ENCODE measurements at regions not wholly inside any gene's neighbourhood (a gene's known extent, or its start where the extent isn't known, plus 50 kb on each side); places are given as distances from the start of the nearest gene placed in this dataset.
A peak's percentile ranks its signal among the peaks of the same experiment; 100 is the strongest.

- Histone ChIP-seq H3K27ac (ENCODE audit: low read depth in 2 of 2, low read length in 2 of 2) (no peak overlapping the region), H3K4me3 (ENCODE audit: low read length in 3 of 3) (no peak overlapping the region), H3K36me3 (ENCODE audit: control insufficient read depth in 2 of 3, insufficient read depth in 3 of 3, low read length in 3 of 3) (no peaks in the 10 kb centered on the region), H3K9ac (ENCODE audit: low read length in 3 of 3) (no peak overlapping the region), H3K9me3 (ENCODE audit: control insufficient read depth in 2 of 3, insufficient read depth in 1 of 3, low read length in 3 of 3) (no peaks in the 10 kb centered on the region), H3K4me1 (ENCODE audit: control insufficient read depth in 2 of 3, insufficient read depth in 2 of 3, low read depth in 1 of 3, low read length in 3 of 3) (no peaks in the 10 kb centered on the region), H3K27me3 (ENCODE audit: control insufficient read depth, insufficient read depth, low read length) (no peaks in the 10 kb centered on the region)
- intact Hi-C loops (cut with DNase I), result no loop called here
- TF ChIP-seq, protein P1, sequence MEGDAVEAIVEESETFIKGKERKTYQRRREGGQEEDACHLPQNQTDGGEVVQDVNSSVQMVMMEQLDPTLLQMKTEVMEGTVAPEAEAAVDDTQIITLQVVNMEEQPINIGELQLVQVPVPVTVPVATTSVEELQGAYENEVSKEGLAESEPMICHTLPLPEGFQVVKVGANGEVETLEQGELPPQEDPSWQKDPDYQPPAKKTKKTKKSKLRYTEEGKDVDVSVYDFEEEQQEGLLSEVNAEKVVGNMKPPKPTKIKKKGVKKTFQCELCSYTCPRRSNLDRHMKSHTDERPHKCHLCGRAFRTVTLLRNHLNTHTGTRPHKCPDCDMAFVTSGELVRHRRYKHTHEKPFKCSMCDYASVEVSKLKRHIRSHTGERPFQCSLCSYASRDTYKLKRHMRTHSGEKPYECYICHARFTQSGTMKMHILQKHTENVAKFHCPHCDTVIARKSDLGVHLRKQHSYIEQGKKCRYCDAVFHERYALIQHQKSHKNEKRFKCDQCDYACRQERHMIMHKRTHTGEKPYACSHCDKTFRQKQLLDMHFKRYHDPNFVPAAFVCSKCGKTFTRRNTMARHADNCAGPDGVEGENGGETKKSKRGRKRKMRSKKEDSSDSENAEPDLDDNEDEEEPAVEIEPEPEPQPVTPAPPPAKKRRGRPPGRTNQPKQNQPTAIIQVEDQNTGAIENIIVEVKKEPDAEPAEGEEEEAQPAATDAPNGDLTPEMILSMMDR (IDR thresholded peaks at IDR 0.05; ENCODE audit: borderline replicate concordance, extremely low read depth, insufficient read depth), result no peak
- no peak for DNase-seq
- FAIRE-seq, result no peak
These were observed 347.3 kb downstream of the ZIC1 start for GRCh38 chr3:147756476-147756875.

- Histone ChIP-seq H3K4me3 (ENCODE audit: low read length in 3 of 3) (no peak overlapping the region), H3K36me3 (ENCODE audit: control insufficient read depth in 2 of 3, insufficient read depth in 3 of 3, low read length in 3 of 3) (no peaks in the 10 kb centered on the region), H3K27me3 (ENCODE audit: control insufficient read depth, insufficient read depth, low read length) (no peaks in the 10 kb centered on the region), H3K27ac (ENCODE audit: low read depth in 2 of 2, low read length in 2 of 2) (no peak overlapping the region), H3K9ac (ENCODE audit: low read length in 3 of 3) (no peak overlapping the region), H3K4me1 (ENCODE audit: control insufficient read depth in 2 of 3, insufficient read depth in 2 of 3, low read depth in 1 of 3, low read length in 3 of 3) (no peaks in the 10 kb centered on the region), H3K9me3 (ENCODE audit: control insufficient read depth in 2 of 3, insufficient read depth in 1 of 3, low read length in 3 of 3) (no peaks in the 10 kb centered on the region)
- TF ChIP-seq, protein P1 (IDR thresholded peaks at IDR 0.05; ENCODE audit: borderline replicate concordance, extremely low read depth, insufficient read depth), result no peak
- DNase-seq (no peak), FAIRE-seq (no peak)
- intact Hi-C loops (cut with DNase I), result no loop called here
These were observed 348.7 kb downstream of the ZIC1 start for GRCh38 chr3:147757866-147758265.

GRCh38 chr3:147758771-147759170, 349.6 kb downstream of the ZIC1 start:
- DNase-seq (peak in 2 of 5 donors; percentile 19 to 50), FAIRE-seq (no peak)
- intact Hi-C loops (cut with DNase I), result no loop called here
- Histone ChIP-seq H3K27ac (ENCODE audit: low read depth in 2 of 2, low read length in 2 of 2) (no peak overlapping the region), H3K4me1 (ENCODE audit: control insufficient read depth in 2 of 3, insufficient read depth in 2 of 3, low read depth in 1 of 3, low read length in 3 of 3) (no peaks in the 10 kb centered on the region), H3K4me3 (ENCODE audit: low read length in 3 of 3) (no peak overlapping the region), H3K27me3 (ENCODE audit: control insufficient read depth, insufficient read depth, low read length) (no peaks in the 10 kb centered on the region), H3K9ac (ENCODE audit: low read length in 3 of 3) (no peak overlapping the region), H3K9me3 (ENCODE audit: control insufficient read depth in 2 of 3, insufficient read depth in 1 of 3, low read length in 3 of 3) (no peaks in the 10 kb centered on the region), H3K36me3 (ENCODE audit: control insufficient read depth in 2 of 3, insufficient read depth in 3 of 3, low read length in 3 of 3) (no peaks in the 10 kb centered on the region)
- TF ChIP-seq, protein P1 (IDR thresholded peaks at IDR 0.05; ENCODE audit: borderline replicate concordance, extremely low read depth, insufficient read depth), result no peak

- no peaks in the 10 kb centered on the region for H3K27me3 ChIP-seq (ENCODE audit: control insufficient read depth, insufficient read depth, low read length)
- FAIRE-seq (no peak), DNase-seq (no peak)
- H3K4me3 ChIP-seq (ENCODE audit: low read length in 3 of 3), result no peak overlapping the region
- intact Hi-C loops (cut with DNase I), result no loop called here
- no peak overlapping the region for H3K9ac ChIP-seq (ENCODE audit: low read length in 3 of 3)
- H3K9me3 ChIP-seq (ENCODE audit: control insufficient read depth in 2 of 3, insufficient read depth in 1 of 3, low read length in 3 of 3), result no peaks in the 10 kb centered on the region
- no peaks in the 10 kb centered on the region for H3K36me3 ChIP-seq (ENCODE audit: control insufficient read depth in 2 of 3, insufficient read depth in 3 of 3, low read length in 3 of 3)
- no peak overlapping the region for H3K27ac ChIP-seq (ENCODE audit: low read depth in 2 of 2, low read length in 2 of 2)
- H3K4me1 ChIP-seq (ENCODE audit: control insufficient read depth in 2 of 3, insufficient read depth in 2 of 3, low read depth in 1 of 3, low read length in 3 of 3), result no peaks in the 10 kb centered on the region
- TF ChIP-seq, protein P1 (IDR thresholded peaks at IDR 0.05; ENCODE audit: borderline replicate concordance, extremely low read depth, insufficient read depth), result no peak
These were observed 350.9 kb downstream of the ZIC1 start for GRCh38 chr3:147760085-147760484.
